DMS 273 (cell line): ENCODE measurements at regions not wholly inside any gene's neighbourhood (a gene's known extent, or its start where the extent isn't known, plus 50 kb on each side); places are given as distances from the start of the nearest gene placed in this dataset.

Experiments used
- DNase-seq: peaks from one replicate; lab custom pipeline; 2025; ENCODE audit not compliant: unreplicated experiment; lab: John Stamatoyannopoulos, UW

DNA sequence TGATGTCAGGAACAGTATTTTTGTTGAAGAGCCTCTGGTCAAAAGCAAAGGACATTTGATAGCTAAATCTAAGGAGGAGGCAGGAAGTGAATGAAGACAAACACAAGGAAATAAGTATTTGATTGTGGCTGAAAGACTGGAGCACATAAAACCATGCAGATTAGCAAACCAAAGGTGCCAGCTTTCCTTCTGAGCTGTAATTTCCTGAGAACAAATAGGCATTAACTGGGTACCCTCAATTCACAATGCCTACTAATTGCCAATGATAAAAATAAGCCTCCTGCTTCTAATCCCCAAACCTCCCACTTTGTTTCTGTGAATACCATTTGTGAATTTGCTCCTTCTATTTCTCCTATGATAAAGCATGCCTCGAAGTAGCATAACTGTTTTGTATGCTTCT, 1279.6 kb upstream of the USP15 start:
- DNase-seq, result no peak

DNA sequence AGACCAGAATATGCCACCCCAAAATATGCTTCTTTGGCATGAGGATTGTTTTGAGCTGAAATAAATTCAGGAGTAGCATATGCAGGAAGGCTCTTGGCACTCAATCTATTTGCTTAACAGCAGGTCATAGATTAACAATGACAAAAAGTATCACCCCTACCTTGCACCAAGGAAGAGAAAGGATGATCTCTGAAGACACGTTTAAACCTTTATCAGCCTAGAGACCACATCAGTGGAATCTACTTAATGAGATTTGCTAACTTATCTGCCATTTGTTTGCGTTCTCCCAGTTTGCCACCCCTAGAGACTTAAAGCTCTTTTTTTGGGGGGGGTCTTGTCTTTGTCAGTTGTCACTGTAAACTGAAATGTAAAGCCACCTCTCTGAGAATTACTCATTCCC, 1278.7 kb upstream of the USP15 start:
- no peak for DNase-seq

DNA sequence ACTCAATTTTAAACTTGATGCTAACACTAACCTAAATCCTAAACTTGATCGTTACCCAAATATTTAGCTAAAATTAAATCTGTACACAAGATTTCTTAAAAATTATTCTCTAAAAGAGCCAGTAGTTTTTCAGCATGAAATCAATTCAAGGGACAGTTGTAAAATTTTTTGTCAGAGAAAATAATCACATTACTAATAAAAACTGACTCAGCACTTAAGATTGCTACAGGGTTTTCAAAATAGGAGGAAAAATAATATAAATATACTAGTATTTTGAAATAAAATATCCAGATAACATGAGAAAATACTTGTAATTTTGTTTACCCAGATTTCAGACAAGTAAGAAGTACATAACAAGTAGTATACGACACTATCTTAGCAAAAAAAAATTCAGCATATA, 1268.1 kb upstream of the USP15 start:
- no peak for DNase-seq

DNA sequence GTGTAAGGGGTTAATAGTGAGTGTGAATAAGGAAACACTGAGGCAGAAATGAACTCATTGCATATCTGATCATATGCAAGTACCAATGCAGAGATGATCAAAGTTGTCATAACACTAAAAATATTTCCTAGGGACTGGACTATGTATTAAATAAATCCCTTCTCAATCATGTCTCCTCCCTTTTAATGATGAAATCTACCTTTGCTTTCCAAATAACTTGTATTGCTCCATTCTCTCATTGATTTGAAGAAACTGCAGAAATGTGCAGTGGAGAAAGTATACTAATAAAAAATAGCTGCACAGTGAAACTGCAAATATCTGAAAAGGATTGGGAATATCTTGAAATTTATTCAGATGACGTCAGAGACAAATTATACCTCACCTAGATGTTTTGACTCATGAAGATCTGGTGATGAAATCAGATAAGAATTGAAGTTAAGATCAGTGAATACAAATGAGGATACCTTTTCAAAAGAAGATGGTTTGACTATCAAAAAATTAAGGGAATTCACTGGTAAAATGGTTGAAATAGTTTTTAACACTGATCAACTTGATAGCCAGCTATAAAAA, 1264.9 kb upstream of the USP15 start:
- DNase-seq, result no peak

DNA sequence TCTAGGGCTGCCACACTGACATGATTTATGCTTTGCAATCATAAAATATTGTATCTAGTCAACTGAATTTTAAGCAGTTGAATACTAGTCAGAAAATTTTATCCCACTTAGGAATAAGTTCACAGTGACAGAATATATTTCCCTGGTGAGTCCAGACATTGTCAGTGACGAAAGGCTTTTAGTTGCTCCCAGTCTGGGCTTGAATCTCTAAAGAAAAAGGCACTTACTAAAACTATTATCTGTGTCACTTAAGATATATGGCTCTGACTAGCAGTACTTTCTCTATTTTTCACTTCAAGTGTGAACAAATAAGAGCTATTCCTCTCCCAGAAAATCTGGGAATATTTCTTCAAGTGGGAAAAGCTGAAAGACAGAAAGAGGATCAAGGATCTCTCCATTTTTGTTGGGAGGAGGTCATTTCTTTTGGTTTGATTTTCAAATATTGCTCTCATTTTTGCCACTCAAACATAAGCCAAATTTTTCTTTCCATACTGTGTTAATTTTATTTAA, 1262.3 kb upstream of the USP15 start:
- DNase-seq, result no peak

DNA sequence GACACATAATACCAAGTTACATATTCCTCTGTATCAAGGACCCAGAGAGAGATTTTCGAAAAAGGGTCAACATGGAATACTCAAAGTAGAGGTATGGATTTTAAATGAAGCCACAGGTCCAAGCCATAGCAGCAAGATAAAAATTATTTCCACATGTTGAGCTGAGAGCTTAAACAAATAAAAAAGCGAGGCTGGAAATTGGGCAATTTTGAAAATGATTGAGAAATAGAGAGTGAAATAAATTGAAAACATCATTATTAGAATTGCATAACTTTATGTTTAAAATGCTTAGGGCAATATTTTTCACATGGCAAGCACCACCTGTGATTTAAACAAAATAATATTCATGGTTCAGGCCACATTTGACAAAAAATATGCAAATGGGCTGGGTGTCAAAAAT, 1251.0 kb upstream of the USP15 start:
- DNase-seq, result no peak

DNA sequence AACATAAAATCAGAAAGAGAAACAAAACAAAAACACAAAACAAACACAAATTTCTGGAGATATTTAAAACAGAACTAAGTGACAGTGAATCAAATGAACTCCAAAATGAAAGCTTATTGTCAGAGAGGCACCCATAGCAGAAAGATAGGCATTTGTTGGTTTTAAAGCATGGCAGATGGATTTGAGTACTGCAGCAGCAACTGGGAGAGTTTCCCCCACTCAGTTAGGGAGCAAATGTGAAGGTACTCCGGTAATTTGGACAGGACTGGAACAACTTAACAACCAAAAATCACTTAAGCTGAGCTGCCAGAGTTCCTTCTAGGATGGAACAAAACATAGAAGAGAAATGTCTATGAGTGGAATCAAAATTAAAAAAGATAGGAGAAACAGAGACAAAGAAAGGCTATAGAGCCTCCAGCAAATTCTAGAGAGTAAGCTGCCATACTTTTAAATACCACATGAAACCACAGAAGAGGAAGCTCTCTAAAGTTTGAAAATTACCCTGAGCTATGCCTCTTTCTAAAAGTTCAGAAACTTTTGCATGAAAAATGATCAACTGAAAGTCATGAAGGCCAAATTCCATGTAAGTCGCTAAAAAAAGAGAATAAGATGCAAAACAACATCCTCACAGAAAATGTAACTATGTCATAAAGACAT, 1248.3 kb upstream of the USP15 start:
- DNase-seq, result no peak

DNA sequence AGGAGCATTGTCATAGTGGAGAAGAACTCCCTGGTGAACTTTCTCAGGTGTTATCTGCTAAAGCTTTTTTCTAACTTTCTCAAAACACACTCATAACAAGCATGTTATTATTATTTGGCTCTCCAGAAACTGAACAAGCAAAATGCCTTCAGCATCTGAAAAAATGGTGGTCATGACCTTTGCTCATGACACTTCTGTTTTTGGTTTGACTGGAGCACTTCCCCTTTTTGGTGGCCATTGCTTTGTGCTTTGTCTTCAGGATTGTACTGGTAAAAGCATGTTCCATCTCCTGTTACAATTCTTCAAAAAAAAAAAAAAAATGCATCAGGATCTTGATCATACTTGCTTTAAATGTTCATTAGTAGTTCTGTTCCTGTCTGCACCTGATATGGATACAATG, 1241.6 kb upstream of the USP15 start:
- DNase-seq, result no peak

DNA sequence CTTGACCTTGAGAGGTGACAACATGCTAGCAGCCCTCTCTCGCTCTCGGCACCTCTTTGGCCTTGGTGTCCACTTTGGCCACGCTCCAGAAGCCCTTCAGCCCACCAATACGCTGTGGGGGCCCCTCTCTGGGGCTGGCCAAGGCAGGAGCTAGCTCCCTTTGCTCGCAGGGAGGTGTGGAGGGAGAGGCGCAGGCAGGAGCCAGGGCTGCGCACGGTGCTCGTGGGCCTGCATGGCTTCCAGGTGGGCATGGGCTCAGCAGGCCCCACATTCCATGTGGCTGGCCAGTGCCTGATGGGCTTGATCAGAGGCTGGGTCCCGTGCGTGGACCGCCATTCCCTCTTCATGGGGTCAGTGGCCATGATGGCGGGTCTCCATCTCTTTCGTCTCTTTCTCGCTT, 1237.0 kb upstream of the USP15 start:
- DNase-seq, result no peak

DNA sequence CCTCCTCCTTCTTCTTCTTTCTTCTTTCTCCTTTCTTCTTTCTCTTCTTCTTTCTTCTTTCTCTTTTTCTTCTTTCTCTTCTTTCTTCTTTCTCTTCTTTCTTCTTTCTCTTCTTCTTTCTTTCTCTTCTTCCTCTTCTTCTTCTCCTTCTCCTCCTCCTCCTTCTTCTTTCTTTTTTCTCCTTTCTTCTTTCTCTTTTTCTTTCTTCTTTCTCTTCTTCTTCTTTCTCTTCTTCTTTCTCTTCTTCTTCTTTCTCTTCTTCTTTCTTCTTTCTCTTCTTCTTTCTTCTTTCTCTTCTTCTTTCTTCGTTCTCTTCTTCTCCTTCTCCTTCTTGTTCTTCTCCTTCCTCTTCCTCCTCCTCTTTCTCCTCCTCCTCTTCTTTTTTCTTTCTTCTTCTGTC, 1230.7 kb upstream of the USP15 start:
- DNase-seq, result no peak

DNA sequence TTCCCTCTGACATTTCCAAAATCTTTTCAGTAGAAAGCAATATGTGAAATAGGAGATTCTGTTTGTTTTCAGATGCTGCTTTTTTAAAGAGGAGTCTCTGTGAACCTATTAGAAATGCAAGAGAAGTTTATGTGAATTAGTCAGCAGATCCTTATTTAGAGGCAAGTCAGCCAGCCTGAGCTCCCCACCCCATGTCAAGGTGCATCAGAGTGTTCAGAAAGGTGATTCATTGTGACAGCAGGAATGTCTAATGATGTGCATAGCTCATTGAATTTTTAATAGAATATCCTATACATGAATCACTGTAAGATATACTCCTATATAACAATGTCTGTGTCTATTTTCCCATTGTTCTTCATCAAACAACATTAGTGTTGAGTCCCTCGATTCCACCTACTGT, 1222.4 kb upstream of the USP15 start:
- DNase-seq, result no peak

DNA sequence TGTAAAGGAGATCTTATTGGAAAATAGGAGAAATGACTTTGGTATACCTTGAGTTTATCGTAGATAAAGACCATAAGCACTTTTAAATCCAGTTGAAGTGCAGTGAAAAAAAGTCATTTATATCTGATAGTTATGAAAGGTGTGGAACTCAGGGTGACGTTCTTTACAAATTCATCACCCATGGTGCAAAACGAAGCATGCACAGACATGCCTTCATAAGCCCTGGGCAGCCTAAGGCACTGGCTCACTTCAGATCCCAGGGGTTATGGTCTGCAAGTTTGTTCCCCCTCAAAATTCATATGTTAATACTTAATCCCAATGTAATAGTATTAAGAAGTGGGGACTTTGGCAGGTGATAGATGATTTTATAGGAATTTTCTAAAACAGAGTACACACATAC, 1216.4 kb upstream of the USP15 start:
- no peak for DNase-seq

DNA sequence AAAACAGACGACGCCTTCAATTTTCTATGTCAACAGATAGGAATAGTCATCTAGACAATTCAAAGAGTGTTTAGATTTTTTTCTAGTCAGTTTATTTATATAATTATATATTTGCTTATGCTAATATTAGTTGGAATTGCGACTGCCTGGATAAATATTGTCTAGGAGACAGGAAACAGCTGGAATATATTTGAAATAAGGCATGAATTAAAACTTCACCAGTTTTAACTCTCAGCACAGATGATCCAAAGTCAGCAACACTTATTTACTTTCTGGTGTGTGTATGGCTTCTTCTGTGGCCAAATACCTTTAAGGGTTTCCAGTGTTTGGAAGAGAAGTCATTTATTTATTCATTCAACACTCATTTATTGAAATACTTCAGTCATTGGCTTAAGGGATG, 1215.4 kb upstream of the USP15 start:
- DNase-seq, result no peak

DNA sequence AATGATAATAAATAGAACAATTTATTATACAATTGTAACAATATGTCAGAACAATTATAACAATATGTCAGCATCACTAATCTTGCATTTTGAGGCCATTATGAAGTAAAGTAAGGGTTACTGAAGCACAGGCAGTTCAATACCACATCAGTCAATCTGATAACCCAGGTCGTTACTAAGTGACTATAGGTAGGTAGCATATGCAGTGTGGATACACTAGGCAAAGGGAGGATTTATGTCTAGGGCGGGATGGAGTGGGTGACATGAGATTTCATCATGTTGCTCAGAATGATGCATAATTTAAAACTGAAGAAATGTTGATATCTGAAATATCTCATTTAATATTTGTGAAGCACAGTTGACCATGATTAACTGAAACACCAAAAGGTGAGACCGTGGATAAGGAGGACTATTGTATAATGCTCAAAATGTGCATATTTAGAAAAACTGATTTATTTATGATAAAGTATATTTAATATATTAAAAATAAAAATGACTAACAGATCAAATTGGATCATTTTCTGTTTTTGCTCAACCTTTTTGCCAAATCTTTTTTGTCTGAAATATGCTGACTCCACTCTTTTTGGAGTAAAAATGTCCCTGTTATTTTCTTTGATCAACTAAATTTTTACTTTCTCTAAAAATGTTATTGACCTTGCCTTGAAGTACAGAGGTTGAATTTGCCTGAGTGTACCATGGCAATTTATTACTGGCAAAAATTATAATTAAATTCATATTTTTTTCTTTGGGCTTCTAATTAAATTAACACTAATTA, 1189.4 kb upstream of the USP15 start:
- DNase-seq, result no peak

DNA sequence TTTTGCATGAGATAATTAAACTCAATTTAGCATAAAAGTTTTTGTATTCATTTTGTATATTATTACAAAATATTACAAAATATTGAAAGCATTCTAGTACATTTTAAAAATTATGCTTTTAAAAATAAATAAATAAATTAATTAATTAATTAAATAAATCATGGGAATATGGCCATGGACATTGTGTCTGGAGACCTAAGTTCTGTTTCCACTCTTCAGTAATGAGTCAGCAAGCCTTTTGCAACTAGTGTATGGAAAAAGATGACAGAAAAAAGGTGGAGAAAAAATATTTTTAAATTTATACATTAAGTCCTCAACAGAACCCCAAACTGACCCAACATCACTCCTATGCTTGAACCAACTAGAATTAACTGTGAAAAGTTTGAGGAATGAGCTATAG, 1187.5 kb upstream of the USP15 start:
- DNase-seq, result no peak

DNA sequence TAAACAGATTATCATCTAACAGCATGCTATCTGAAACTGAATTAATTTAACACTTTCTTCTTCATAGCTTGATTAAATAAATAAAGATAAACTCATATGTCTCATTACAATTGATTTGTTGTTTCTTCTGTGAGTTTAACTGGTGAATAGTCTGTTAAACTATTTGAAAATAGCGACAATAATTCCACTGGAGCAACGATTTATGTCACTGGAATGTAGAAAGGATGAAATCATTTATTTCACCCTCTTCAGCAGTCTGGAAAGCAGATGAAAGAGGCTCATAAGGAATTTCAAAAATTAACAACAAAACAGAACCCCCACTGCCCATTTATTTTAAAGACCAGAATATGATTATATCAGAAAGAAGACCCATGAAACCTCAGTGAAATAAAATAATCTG, 1165.1 kb upstream of the USP15 start:
- DNase-seq, result no peak

DNA sequence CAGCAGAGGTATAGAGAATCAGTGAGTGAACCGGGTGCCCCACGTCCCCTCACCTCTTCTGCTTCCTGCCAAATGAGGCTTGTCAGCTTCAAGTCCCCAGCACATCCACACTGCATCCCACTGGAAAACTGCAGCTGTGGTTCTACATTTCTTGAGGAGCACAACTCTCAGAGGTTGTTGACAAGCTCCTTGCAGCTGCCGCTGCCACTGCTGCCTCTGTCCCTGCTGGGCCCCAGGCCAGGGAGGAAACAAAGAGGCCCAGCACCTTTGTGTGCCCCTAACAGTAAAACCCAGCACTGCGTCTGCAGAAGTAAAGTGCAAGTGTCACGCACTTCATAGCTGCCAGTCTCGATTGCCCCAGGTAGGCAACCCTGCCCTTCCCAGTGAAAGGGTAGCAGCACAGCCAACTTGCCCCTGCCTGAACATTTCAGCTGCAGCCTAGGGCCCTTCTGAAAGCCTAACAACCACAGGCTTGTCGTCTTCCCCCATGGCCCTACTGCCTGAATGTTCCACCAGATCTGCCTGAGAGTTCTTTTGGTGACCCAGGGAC, 1162.1 kb upstream of the USP15 start:
- no peak for DNase-seq

DNA sequence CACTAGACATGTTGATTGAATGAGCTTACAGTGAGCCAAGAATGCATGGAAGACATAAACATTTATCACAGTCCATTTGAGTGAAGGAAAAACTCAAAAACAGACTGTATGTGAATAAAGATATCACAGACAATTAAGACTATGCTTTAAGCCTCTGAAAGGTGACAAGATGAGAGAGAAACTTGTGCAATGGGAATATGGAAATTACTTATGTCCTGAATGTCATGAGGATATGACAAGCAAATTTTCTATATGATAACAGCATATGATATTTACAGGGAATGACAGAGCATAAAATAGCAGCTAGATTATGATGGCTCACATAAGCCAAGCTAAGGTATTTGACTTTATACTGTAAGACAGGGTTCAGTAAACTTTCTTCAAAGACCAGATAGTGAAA, 1153.1 kb upstream of the USP15 start:
- no peak for DNase-seq

DNA sequence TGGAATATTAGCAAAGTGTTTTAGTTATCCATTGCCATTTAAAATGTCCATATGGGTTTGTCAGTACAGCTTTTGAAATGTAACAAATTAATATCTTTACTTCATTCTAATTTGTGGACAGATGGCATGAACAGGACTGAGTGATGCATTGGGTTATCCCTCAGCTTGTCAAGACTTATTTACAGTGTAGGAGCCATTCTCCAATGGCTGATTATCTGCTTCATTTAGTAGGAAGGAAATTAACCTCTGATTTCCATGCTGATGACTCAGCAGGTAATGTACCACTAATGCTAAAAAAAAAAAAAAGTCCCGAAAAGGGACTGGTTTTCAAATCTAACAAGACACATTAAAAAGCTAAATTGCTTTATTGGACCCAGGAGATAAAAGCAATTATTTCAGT, 1149.0 kb upstream of the USP15 start:
- peak; percentile 0 for DNase-seq

DNA sequence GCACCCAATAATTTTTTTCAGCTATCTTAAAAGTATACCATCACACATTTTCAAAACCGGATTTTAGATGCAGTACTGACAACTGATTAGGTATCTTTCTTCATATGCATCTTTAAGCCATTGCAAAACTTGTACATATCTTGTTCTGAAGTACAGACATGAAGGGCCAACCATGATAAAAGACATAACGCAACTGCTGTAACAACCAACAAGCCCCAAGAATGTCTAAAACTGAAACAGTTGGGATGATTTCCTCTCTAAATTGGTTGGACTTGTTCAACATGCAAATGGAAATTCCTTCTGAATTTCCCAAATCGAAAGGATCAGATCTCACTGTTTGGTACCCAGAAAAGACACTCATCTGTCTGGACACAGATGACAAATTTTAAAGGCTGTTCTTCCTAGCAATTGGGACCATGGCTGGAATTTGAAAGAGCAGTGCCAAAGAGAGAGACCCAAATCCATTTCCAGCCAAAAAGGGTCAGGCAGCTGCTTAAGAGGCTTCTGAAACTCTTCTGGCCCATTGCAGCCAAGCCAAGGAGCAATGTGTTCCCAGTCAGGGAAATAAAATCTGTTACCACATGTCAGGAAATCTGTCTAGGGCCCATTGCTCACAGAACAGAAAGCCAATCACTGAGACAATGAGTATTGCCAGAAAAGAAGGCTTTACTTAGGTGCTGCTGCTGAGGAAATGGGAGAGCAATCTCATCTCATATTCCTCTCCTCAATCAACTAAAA, 1122.4 kb upstream of the USP15 start:
- no peak for DNase-seq

DNA sequence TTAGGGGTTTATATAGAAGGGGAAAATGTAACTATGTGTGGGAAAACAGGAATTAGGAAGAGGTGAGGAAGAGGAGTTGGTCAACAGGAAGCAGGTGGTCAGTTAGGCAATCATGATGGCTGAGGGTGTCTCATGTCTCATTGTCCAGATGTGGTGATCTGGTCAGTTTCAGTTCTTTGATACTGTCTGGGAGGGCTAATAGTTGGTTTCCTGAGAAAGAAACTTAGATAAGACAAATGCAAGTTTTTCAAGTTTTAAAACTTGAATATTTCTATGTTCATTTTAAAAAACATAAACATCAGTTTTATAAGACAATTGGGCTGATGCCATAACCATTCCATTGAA, 1121.8 kb upstream of the USP15 start:
- no peak for DNase-seq

DNA sequence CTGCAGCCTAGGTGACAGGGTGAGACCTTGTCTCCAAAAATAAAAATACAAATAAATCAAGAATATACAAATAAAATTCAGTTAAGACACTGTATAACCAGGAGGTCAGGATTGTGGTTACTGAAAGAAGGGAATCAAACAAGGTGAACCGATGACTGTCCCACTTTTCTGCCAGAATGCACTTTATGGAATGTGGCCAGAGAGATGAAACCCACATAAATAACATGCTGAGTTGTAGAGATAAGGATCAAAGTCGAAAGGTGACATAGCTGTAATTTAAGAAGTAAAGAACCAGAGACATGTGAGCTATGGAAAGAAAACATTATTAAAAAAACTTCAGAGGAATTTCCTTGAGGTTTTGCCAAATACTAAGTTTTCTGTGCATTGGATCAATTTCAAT, 1098.2 kb upstream of the USP15 start:
- no peak for DNase-seq
